ENCODE measurements at regions not wholly inside any gene's neighbourhood (a gene's known extent, or its start where the extent isn't known, plus 50 kb on each side); places are given as distances from the start of the nearest gene placed in this dataset.

DNA sequence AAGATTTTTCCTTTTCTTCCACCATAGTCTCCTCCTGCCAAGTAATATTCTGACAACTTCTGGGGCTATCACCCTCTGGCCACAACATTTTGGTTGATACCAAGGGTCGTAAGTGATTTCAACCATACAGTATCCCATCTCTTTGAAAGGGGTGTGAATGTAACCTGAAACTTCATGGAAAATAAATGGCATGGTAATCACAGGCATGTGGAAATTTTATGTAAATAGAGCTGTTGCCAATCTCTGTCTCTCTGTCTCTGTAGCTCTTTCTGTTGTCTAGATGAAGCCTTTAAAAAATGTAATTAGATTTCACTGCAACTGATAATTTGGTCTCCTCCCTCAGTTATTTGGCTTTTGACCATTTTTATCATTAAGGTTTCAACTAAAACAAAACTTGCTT is 125.6 kb upstream of the RPRM start:
- no peak for TF ChIP-seq POLR2A (IDR thresholded peaks at IDR 0.05; ENCODE audit: low read length)
- no peak for TF ChIP-seq GATA1 (IDR thresholded peaks at IDR 0.05; ENCODE audit: low read depth, low read length)
